ENCODE measurements at regions not wholly inside any gene's neighbourhood (a gene's known extent, or its start where the extent isn't known, plus 50 kb on each side); places are given as distances from the start of the nearest gene placed in this dataset.

DNA sequence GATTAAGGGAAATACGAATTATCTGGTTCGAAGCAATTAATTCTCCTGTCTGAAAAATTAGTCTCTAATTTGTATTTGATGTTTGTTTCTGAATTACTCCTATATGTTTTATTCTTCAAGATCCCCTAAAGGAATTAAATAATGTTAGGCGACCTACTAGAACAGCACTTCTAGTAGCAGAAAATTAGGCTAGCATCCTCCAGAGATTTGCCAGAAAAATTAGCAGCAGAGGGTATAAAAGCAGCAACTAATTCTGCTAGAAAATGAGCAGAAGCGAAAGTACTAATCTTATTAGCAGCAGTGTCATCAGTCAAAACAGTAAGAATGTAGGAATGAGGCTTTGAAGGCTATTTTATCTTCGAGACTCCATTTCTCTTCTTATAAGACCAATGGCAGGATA is 114.3 kb upstream of the PJA2 start:
- Histone ChIP-seq H3K27me3 (no peaks in the 10 kb centered on the region), H3K4me1 (no peaks in the 10 kb centered on the region), H3K27ac (no peak overlapping the region), H3K36me3 (no peaks in the 10 kb centered on the region), H3K4me3 (no peak overlapping the region), H3K9me3 (no peaks in the 10 kb centered on the region)
- TF ChIP-seq, protein P1, sequence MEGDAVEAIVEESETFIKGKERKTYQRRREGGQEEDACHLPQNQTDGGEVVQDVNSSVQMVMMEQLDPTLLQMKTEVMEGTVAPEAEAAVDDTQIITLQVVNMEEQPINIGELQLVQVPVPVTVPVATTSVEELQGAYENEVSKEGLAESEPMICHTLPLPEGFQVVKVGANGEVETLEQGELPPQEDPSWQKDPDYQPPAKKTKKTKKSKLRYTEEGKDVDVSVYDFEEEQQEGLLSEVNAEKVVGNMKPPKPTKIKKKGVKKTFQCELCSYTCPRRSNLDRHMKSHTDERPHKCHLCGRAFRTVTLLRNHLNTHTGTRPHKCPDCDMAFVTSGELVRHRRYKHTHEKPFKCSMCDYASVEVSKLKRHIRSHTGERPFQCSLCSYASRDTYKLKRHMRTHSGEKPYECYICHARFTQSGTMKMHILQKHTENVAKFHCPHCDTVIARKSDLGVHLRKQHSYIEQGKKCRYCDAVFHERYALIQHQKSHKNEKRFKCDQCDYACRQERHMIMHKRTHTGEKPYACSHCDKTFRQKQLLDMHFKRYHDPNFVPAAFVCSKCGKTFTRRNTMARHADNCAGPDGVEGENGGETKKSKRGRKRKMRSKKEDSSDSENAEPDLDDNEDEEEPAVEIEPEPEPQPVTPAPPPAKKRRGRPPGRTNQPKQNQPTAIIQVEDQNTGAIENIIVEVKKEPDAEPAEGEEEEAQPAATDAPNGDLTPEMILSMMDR (IDR thresholded peaks at IDR 0.05) = no peak
- no peak for TF ChIP-seq POLR2A (IDR thresholded peaks at IDR 0.05)
- TF ChIP-seq POLR2AphosphoS5 (IDR thresholded peaks at IDR 0.05) = no peak
- DNase-seq (ENCODE audit: low spot score in 2 of 2) = no peak
- intact Hi-C loops (cut with DNase I; ENCODE audit: low total_unique reads) = no loop called here

- H3K4me1 ChIP-seq = no peaks in the 10 kb centered on the region
- TF ChIP-seq POLR2AphosphoS5 (IDR thresholded peaks at IDR 0.05) = no peak
- TF ChIP-seq, protein P1 (IDR thresholded peaks at IDR 0.05) = no peak
- no peaks in the 10 kb centered on the region for H3K9me3 ChIP-seq
- H3K27me3 ChIP-seq = no peaks in the 10 kb centered on the region
- H3K27ac ChIP-seq = no peak overlapping the region
- DNase-seq (ENCODE audit: low spot score in 2 of 2) = no peak
- no peaks in the 10 kb centered on the region for H3K36me3 ChIP-seq
- H3K4me3 ChIP-seq = no peak overlapping the region
- intact Hi-C loops (cut with DNase I; ENCODE audit: low total_unique reads) = no loop called here
Observed at GRCh38 chr5:109522404-109522803, 112.6 kb upstream of the PJA2 start.

DNA sequence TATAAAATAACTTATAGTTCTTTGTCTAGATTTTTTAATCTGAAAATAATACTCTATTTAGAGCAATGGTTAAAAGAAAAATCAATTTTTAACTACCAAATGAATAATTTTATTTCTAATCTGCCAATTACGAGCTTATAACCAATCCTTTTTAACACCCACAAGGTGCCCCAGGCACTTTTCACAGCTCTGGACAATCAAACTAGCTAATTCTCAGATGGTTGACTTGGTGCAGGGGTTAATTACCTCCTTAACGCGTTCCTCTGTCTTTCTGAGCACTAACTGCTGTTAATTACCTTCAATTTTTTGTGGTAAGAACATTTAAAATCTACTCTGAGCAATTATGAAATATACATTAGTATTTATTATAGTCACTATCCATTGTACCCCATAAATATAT is 109.6 kb upstream of the PJA2 start:
- no peak overlapping the region for H3K4me3 ChIP-seq
- H3K9me3 ChIP-seq = no peaks in the 10 kb centered on the region
- H3K27ac ChIP-seq = no peak overlapping the region
- no peaks in the 10 kb centered on the region for H3K27me3 ChIP-seq
- TF ChIP-seq, protein P1 (IDR thresholded peaks at IDR 0.05) = no peak
- TF ChIP-seq POLR2A (IDR thresholded peaks at IDR 0.05) (no peak), POLR2AphosphoS5 (IDR thresholded peaks at IDR 0.05) (no peak)
- intact Hi-C loops (cut with DNase I; ENCODE audit: low total_unique reads) = no loop called here
- H3K36me3 ChIP-seq = no peaks in the 10 kb centered on the region
- DNase-seq (ENCODE audit: low spot score in 2 of 2) = no peak
- H3K4me1 ChIP-seq = no peaks in the 10 kb centered on the region

GRCh38 chr5:109516390-109516789 is 106.6 kb upstream of the PJA2 start:
- Histone ChIP-seq H3K4me1 (no peaks in the 10 kb centered on the region), H3K27ac (no peak overlapping the region), H3K4me3 (no peak overlapping the region), H3K27me3 (no peaks in the 10 kb centered on the region), H3K9me3 (no peaks in the 10 kb centered on the region), H3K36me3 (no peaks in the 10 kb centered on the region)
- TF ChIP-seq, protein P1 (IDR thresholded peaks at IDR 0.05) = no peak
- TF ChIP-seq POLR2AphosphoS5 (IDR thresholded peaks at IDR 0.05) (no peak), POLR2A (IDR thresholded peaks at IDR 0.05) (no peak)
- DNase-seq (ENCODE audit: low spot score in 2 of 2) = no peak
- intact Hi-C loops (cut with DNase I; ENCODE audit: low total_unique reads) = no loop called here

GRCh38 chr5:109511980-109512734 is 102.4 kb upstream of the PJA2 start:
- Histone ChIP-seq H3K27ac (no peak overlapping the region), H3K36me3 (no peaks in the 10 kb centered on the region), H3K9me3 (no peaks in the 10 kb centered on the region), H3K4me3 (no peak overlapping the region), H3K4me1 (no peaks in the 10 kb centered on the region), H3K27me3 (no peaks in the 10 kb centered on the region)
- TF ChIP-seq POLR2A (IDR thresholded peaks at IDR 0.05) (no peak), POLR2AphosphoS5 (IDR thresholded peaks at IDR 0.05) (no peak)
- TF ChIP-seq, protein P1 (IDR thresholded peaks at IDR 0.05) = no peak
- DNase-seq (ENCODE audit: low spot score in 2 of 2) = no peak
- intact Hi-C loops (cut with DNase I; ENCODE audit: low total_unique reads) = no loop called here
